OCI-LY3 (cell line): ENCODE measurements at regions not wholly inside any gene's neighbourhood (a gene's known extent, or its start where the extent isn't known, plus 50 kb on each side); places are given as distances from the start of the nearest gene placed in this dataset.

Experiments used
- CTCF ChIP-seq: fragments of 200-600, 300-600 bp; sonication (generic); IDR thresholded peaks from 2 replicates; pipeline ENCODE4 v1.5.1; 2014; ENCODE audit warnings: antibody characterized with exemption, low read length, low read depth
- EZH2phosphoT487 ChIP-seq: fragments of 200-600 bp; shearing (Covaris generic); IDR thresholded peaks from 2 replicates; pipeline ENCODE4 v1.6.1; 2018; ENCODE audit warnings: antibody characterized with exemption, mixed run types, low read depth

- TF ChIP-seq CTCF (no peak), EZH2phosphoT487 (no peak)
Observed at GRCh38 chr3:6287088-6287875, 573.6 kb upstream of the GRM7 start.
